HL-60 (cell line): ENCODE measurements at regions not wholly inside any gene's neighbourhood (a gene's known extent, or its start where the extent isn't known, plus 50 kb on each side); places are given as distances from the start of the nearest gene placed in this dataset.
"Not testable (repeated sequence)": the region's sequence is repeated elsewhere in the genome, so short reads cannot be mapped to it uniquely, and the experiment has no call there.

Experiments
- DNase-seq, 2 experiments: peaks; one replicate each; pipeline ENCODE4 v3.0.0-alpha.2; 2010 to 2020; ENCODE audit warnings: low read depth in 1 of 2, low spot score in 1 of 2
- H3K27ac ChIP-seq: fragments of 250-450 bp; sonication (Bioruptor Pico); replicated peaks from 2 replicates; pipeline ENCODE4 v1.5.1; 2020; ENCODE audit warnings: mild to moderate bottlenecking, moderate library complexity
- H3K27me3 ChIP-seq: fragments of 250-450 bp; sonication (Bioruptor Pico); 2 replicates; pipeline ENCODE4 v1.5.1; 2021; ENCODE audit warnings: mild to moderate bottlenecking, moderate library complexity; ENCODE audit not compliant: insufficient read depth, poor library complexity, severe bottlenecking
- H3K4me3 ChIP-seq: replicated peaks from 2 replicates; pipeline ENCODE4 v1.5.1; 2011; ENCODE audit warnings: mild to moderate bottlenecking, control low read depth, low read length; ENCODE audit not compliant: insufficient read depth
- GABPA ChIP-seq: IDR thresholded peaks from 2 replicates; pipeline ENCODE4 v1.6.1; 2012; ENCODE audit warnings: low read depth
- POLR2AphosphoS5 ChIP-seq: IDR thresholded peaks from 2 replicates; pipeline ENCODE4 v1.6.1; 2012; ENCODE audit warnings: low read depth
- SPI1 ChIP-seq: IDR thresholded peaks from 2 replicates; pipeline ENCODE4 v1.6.1; 2012; ENCODE audit warnings: low read depth, mild to moderate bottlenecking, borderline replicate concordance
- TF ChIP-seq, protein P1 (sequence below): IDR thresholded peaks from one replicate; pipeline ENCODE4 v1.5.1; 2011; ENCODE audit warnings: low read length, control low read depth, inconsistent platforms; ENCODE audit not compliant: insufficient read depth
- TF ChIP-seq, protein P2 (sequence below): IDR thresholded peaks from 2 replicates; pipeline ENCODE4 v1.6.1; 2012; ENCODE audit warnings: low read depth; ENCODE audit not compliant: insufficient replicate concordance

DNA sequence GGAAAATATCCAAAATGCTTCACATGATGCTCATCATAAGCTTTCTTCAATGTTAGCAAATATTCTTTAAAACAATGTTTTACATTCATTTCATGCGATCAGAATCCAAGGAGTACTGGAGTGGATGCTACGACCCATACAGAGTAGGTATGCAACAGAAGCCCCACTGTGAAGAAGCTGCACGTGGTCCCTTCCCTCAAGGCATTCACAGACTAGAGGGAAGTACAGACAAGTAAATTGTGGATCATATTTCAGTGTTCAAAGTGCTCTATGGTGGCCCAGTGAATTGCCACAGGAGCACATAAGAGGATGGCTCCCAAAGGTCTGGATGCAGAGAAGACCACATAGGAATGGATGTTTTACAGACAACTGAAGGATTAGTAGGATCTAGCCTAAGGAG lies 789.9 kb downstream of the IGSF11 start:
- no peak overlapping the region for H3K4me3 ChIP-seq
- DNase-seq = no peak
- no peak overlapping the region for H3K27ac ChIP-seq
- TF ChIP-seq, protein P1, sequence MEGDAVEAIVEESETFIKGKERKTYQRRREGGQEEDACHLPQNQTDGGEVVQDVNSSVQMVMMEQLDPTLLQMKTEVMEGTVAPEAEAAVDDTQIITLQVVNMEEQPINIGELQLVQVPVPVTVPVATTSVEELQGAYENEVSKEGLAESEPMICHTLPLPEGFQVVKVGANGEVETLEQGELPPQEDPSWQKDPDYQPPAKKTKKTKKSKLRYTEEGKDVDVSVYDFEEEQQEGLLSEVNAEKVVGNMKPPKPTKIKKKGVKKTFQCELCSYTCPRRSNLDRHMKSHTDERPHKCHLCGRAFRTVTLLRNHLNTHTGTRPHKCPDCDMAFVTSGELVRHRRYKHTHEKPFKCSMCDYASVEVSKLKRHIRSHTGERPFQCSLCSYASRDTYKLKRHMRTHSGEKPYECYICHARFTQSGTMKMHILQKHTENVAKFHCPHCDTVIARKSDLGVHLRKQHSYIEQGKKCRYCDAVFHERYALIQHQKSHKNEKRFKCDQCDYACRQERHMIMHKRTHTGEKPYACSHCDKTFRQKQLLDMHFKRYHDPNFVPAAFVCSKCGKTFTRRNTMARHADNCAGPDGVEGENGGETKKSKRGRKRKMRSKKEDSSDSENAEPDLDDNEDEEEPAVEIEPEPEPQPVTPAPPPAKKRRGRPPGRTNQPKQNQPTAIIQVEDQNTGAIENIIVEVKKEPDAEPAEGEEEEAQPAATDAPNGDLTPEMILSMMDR = no peak
- TF ChIP-seq SPI1 = no peak
- TF ChIP-seq, protein P2, sequence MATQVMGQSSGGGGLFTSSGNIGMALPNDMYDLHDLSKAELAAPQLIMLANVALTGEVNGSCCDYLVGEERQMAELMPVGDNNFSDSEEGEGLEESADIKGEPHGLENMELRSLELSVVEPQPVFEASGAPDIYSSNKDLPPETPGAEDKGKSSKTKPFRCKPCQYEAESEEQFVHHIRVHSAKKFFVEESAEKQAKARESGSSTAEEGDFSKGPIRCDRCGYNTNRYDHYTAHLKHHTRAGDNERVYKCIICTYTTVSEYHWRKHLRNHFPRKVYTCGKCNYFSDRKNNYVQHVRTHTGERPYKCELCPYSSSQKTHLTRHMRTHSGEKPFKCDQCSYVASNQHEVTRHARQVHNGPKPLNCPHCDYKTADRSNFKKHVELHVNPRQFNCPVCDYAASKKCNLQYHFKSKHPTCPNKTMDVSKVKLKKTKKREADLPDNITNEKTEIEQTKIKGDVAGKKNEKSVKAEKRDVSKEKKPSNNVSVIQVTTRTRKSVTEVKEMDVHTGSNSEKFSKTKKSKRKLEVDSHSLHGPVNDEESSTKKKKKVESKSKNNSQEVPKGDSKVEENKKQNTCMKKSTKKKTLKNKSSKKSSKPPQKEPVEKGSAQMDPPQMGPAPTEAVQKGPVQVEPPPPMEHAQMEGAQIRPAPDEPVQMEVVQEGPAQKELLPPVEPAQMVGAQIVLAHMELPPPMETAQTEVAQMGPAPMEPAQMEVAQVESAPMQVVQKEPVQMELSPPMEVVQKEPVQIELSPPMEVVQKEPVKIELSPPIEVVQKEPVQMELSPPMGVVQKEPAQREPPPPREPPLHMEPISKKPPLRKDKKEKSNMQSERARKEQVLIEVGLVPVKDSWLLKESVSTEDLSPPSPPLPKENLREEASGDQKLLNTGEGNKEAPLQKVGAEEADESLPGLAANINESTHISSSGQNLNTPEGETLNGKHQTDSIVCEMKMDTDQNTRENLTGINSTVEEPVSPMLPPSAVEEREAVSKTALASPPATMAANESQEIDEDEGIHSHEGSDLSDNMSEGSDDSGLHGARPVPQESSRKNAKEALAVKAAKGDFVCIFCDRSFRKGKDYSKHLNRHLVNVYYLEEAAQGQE = no peak
- TF ChIP-seq POLR2AphosphoS5 = no peak
- TF ChIP-seq GABPA = no peak
- H3K27me3 ChIP-seq = no peaks in the 10 kb centered on the region

DNA sequence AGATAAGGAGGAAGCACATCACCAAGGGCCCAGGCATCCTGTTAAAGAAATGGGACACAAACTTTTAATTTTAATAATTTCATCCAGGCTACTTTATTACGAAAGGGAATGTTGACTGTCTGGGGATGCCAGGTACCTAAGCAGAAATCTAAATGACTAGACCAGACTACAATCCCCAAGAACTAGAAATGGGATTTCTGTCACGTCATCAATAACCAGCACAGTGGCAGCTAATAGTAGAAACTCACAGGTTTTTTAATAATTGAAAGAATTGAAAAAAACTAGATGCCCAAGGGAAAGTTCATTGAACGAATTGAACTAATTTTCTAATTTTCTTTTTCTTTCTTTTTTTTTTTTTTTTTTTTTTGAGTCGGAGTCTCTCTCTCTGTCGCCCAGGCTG lies 789.3 kb downstream of the IGSF11 start:
- Histone ChIP-seq H3K27ac (no peak overlapping the region), H3K27me3 (no peaks in the 10 kb centered on the region), H3K4me3 (no peak overlapping the region)
- DNase-seq = no peak
- no peak for TF ChIP-seq SPI1
- TF ChIP-seq GABPA = no peak
- TF ChIP-seq, protein P1 = no peak
- TF ChIP-seq, protein P2 = no peak
- TF ChIP-seq POLR2AphosphoS5 = no peak

GRCh38 chr3:118258850-118259249 lies 775.8 kb downstream of the IGSF11 start:
- not testable (repeated sequence) for H3K27ac ChIP-seq, H3K27me3 ChIP-seq, DNase-seq, H3K4me3 ChIP-seq

DNA sequence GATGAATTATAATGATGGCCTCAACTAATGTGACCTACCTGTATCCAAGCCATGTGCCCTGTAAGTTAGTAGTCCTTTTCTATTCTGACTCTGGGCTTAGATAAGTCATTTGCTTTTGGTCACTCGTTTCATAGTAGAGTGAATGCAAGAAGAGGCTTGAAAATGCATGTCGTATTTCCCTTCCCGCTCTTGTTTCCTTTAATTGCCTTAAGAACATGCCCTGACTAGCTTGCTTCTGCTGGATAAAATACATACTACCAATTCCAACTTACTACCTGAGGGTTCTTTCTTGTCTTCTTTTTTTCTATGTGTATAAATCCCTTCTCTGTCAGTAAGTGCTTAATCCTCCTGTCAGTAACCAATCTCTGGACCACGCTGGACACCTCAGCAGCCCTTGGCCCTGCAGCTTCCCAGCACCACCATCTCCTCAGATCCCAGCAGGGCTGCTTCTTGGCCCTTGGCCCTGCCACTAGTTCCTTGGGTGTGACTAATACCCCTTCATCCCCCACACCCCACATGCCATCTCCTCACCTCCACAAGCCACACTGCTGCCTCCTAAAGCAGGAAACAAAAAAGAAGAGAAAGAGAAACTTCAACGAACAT lies 771.7 kb downstream of the IGSF11 start:
- TF ChIP-seq POLR2AphosphoS5 (no peak), GABPA (no peak), SPI1 (no peak)
- TF ChIP-seq, protein P1 = no peak
- TF ChIP-seq, protein P2 = no peak
- Histone ChIP-seq H3K4me3 (no peak overlapping the region), H3K27ac (no peak overlapping the region), H3K27me3 (no peaks in the 10 kb centered on the region)
- DNase-seq = no peak
